D721Med (cell line): ENCODE measurements at regions not wholly inside any gene's neighbourhood (a gene's known extent, or its start where the extent isn't known, plus 50 kb on each side); places are given as distances from the start of the nearest gene placed in this dataset.

Experiments used
- DNase-seq: peaks from one replicate; pipeline ENCODE4 v3.0.0; 2011; ENCODE audit warnings: low spot score; ENCODE audit not compliant: insufficient read length
- FAIRE-seq: peaks from 2 replicates; lab custom pipeline; 2011; peaks lifted over from hg19 to GRCh38; lab: Jason Lieb, UNC
- TF ChIP-seq, protein P1 (sequence below): IDR thresholded peaks from 2 replicates; pipeline ENCODE4 v1.5.1; 2012; ENCODE audit warnings: mild to moderate bottlenecking, control low read depth; ENCODE audit not compliant: insufficient read depth; ENCODE audit errors: missing control alignments

- TF ChIP-seq, protein P1, sequence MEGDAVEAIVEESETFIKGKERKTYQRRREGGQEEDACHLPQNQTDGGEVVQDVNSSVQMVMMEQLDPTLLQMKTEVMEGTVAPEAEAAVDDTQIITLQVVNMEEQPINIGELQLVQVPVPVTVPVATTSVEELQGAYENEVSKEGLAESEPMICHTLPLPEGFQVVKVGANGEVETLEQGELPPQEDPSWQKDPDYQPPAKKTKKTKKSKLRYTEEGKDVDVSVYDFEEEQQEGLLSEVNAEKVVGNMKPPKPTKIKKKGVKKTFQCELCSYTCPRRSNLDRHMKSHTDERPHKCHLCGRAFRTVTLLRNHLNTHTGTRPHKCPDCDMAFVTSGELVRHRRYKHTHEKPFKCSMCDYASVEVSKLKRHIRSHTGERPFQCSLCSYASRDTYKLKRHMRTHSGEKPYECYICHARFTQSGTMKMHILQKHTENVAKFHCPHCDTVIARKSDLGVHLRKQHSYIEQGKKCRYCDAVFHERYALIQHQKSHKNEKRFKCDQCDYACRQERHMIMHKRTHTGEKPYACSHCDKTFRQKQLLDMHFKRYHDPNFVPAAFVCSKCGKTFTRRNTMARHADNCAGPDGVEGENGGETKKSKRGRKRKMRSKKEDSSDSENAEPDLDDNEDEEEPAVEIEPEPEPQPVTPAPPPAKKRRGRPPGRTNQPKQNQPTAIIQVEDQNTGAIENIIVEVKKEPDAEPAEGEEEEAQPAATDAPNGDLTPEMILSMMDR: no peak
- FAIRE-seq: no peak
- DNase-seq: no peak
These were observed 1438.7 kb downstream of the C4orf33 start for GRCh38 chr4:130534651-130535050.

- TF ChIP-seq, protein P1: no peak
- DNase-seq: no peak
- FAIRE-seq: no peak
These were observed 1447.0 kb downstream of the C4orf33 start for GRCh38 chr4:130542953-130543352.

DNA sequence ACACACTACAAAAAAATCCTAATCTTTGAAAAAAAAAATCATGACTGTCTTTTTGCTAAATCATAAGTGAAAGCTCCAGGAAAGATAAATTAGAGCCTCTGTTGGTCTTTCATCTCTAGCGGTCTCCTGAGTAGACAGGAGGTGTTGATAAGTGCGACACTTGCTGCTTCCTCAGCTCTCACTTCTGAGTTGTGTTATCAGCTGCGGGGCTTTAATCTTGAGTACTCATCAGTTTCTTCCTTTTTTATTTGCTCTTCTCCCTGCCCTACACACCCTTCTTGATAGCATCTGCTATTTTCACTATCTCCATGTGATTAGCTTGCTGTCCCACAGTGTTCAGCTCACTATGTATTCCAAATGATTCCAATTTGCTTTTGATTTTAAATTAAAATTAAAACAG is 1449.2 kb downstream of the C4orf33 start:
- DNase-seq (no peak), FAIRE-seq (no peak)
- TF ChIP-seq, protein P1: no peak

GRCh38 chr4:130545596-130545995 is 1449.6 kb downstream of the C4orf33 start:
- DNase-seq: no peak
- TF ChIP-seq, protein P1: no peak
- FAIRE-seq: no peak

DNA sequence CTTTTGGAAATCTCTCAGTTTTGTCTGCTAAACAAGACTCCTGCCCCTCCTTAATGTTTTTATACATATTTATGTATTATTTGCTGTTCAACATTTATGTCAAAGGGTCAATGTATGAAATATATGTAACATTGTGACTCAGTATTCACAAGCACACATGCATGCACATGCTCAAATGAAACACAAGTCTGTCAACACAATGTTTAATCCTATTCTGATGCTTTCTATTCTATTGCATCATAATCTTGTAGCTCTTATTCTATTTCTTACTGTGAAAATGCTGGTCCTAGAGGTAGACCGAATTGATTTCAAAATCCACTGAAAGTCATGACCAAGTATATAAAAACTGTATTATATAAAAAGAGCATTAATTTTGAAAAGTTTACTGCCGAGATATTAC is 1463.3 kb downstream of the C4orf33 start:
- DNase-seq (no peak), FAIRE-seq (no peak)
- TF ChIP-seq, protein P1: no peak

DNA sequence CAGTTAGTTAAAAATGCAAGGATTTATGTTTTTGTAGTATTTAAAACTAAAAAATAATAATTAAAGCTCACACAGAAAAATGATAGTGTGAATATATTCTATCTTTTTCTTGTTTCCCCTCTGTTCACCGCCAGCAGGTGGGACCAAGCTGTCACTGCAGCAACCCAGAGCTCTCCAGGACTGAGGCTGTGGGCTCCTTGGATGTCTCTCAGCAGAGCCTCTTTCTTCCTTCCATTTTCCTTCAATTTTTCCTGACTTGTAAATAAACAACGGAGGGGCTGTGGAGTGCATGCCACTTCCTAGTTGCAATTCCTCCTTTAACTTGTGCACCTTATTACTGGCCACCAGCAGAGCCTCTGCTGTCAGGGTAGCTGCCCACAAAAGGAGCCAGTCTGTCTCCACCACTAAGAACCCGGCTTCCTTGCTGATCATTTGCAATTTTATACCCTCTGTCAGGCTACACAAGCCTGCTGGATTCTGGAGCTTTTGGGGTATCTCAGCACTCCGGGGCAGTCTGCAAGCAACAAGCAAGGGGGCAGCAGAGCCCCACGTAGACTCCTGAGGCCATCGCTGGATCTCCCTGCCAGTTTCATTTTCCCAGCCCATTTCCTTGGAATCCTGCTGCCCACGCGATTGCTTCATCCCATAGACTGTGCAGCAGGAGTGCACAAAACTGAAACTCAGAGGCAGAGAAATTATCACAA is 1467.4 kb downstream of the C4orf33 start:
- FAIRE-seq: no peak

More for the DNA sequence above, 1467.4 kb downstream of the C4orf33 start:
- no peak for DNase-seq
- TF ChIP-seq, protein P1: peak; percentile 50
